A549 (cell line): ENCODE measurements at regions not wholly inside any gene's neighbourhood (a gene's known extent, or its start where the extent isn't known, plus 50 kb on each side); places are given as distances from the start of the nearest gene placed in this dataset.

Experiments used
- ATAC-seq, 2 experiments: fragments of 200-7000 bp in 1 of 2; fragments of >200 bp in 1 of 2; cut with Nextera tagmentation in 1 of 2; cut with Tn5 transposase in 1 of 2; 3 replicates each; pipeline versions ENCODE4 v1.8.0 to v1.9.1; 2018 to 2020; ENCODE audit warnings: mild to moderate bottlenecking in 1 of 2, moderate library complexity in 1 of 2
- CTCF ChIA-PET: fragments of 300-600 bp; sonication (Branson Sonifier 250); formaldehyde crosslinking; extraction: SDS; loops from one replicate; lab custom pipeline; 2021; ENCODE audit warnings: antibody characterized with exemption, inconsistent platforms; lab: Yijun Ruan, JAX
- POLR2A ChIA-PET: fragments of 350-600 bp; formaldehyde crosslinking; extraction: SDS; loops from one replicate; lab custom pipeline; 2021; ENCODE audit warnings: antibody characterized with exemption, inconsistent platforms; lab: Yijun Ruan, JAX
- DNase-seq, 2 experiments: peaks; one replicate each; pipeline versions ENCODE4 v3.0.0 to v3.0.0-alpha.2; 2011 to 2016; ENCODE audit warnings: low read depth in 1 of 2, low spot score in 1 of 2
- FAIRE-seq: peaks from 2 replicates; lab custom pipeline; 2011; peaks lifted over from hg19 to GRCh38; lab: Jason Lieb, UNC
- H3K27ac ChIP-seq, 2 experiments: fragments of >200 bp; sonication (Bioruptor Twin); formaldehyde crosslinking; 3 replicates each; pipeline ENCODE4 v1.5.1; 2016 to 2017
- H3K4me1 ChIP-seq: fragments of >200 bp; sonication (Bioruptor Twin); formaldehyde crosslinking; 3 replicates; pipeline ENCODE4 v1.6.1; 2016
- H3K4me2 ChIP-seq: fragments of >200 bp; sonication (Bioruptor Twin); formaldehyde crosslinking; 3 replicates; pipeline ENCODE4 v1.6.1; 2016
- H3K4me3 ChIP-seq: fragments of >200 bp; sonication (Bioruptor Twin); formaldehyde crosslinking; 3 replicates; pipeline ENCODE4 v1.5.1; 2016
- H3K9me3 ChIP-seq: fragments of >200 bp; sonication (Bioruptor Twin); formaldehyde crosslinking; 3 replicates; pipeline ENCODE4 v1.6.1; 2016
- BHLHE40 ChIP-seq: IDR thresholded peaks from 2 replicates; pipeline ENCODE4 v1.6.1; 2012; ENCODE audit warnings: low read depth, low read length, inconsistent platforms
- CBX2 ChIP-seq: fragments of 200-600 bp; sonication (generic); IDR thresholded peaks from 2 replicates; pipeline ENCODE4 v1.6.1; 2016; ENCODE audit warnings: low read depth, mild to moderate bottlenecking, borderline replicate concordance
- CEBPB ChIP-seq, 2 experiments: fragments of >200 bp in 1 of 2; sonication (Bioruptor Twin) in 1 of 2; formaldehyde crosslinking in 1 of 2; IDR thresholded peaks; 2 replicates each; pipeline ENCODE4 v1.6.1; 2012 to 2016
- CHD4 ChIP-seq: fragments of 200-600 bp; sonication (generic); IDR thresholded peaks from 2 replicates; pipeline ENCODE4 v1.6.1; 2016; ENCODE audit warnings: antibody characterized with exemption, mild to moderate bottlenecking, borderline replicate concordance
- EHF ChIP-seq: fragments of 250-450 bp; sonication (Bioruptor Pico); IDR thresholded peaks from 2 replicates; pipeline ENCODE4 v1.5.0; 2020; ENCODE audit warnings: mild to moderate bottlenecking
- EP300 ChIP-seq, 2 experiments: fragments of >200 bp; sonication (Bioruptor Twin); formaldehyde crosslinking; IDR thresholded peaks; 2 replicates in 1 of 2; 3 replicates in 1 of 2; pipeline ENCODE4 v1.6.1; 2016 to 2017
- ESRRA ChIP-seq: fragments of 150-350 bp; IDR thresholded peaks from 2 replicates; pipeline ENCODE4 v1.6.1; 2014; ENCODE audit warnings: mild to moderate bottlenecking, low read length, borderline replicate concordance
- HDAC2 ChIP-seq: fragments of 200-600 bp; sonication (generic); IDR thresholded peaks from 2 replicates; pipeline ENCODE4 v1.6.1; 2016
- HOXA7 ChIP-seq: fragments of 250-450 bp; sonication (Bioruptor Pico); IDR thresholded peaks from 2 replicates; pipeline ENCODE4 v1.5.0; 2020; ENCODE audit warnings: mild to moderate bottlenecking, moderate library complexity
- HOXB13 ChIP-seq: fragments of 250-450 bp; sonication (Bioruptor Pico); IDR thresholded peaks from 2 replicates; pipeline ENCODE4 v1.5.0; 2020; ENCODE audit warnings: low read depth, mild to moderate bottlenecking, moderate library complexity
- JUN ChIP-seq, 2 experiments: fragments of >200 bp; sonication (Bioruptor Twin); formaldehyde crosslinking; IDR thresholded peaks; 2 replicates in 1 of 2; 3 replicates in 1 of 2; pipeline ENCODE4 v1.6.1; 2016 to 2017
- JUNB ChIP-seq: fragments of >200 bp; sonication (Bioruptor Twin); formaldehyde crosslinking; IDR thresholded peaks from 2 replicates; pipeline ENCODE4 v1.6.1; 2016
- KDM1A ChIP-seq: fragments of 200-600 bp; sonication (generic); IDR thresholded peaks from 2 replicates; pipeline ENCODE4 v1.6.1; 2016; ENCODE audit warnings: low read depth, mild to moderate bottlenecking
- MAFK ChIP-seq: fragments of 450-650 bp; IDR thresholded peaks from 2 replicates; pipeline ENCODE4 v1.6.1; 2014; ENCODE audit not compliant: partially characterized antibody
- MYC ChIP-seq: IDR thresholded peaks from 2 replicates; pipeline ENCODE4 v1.6.1; 2012; ENCODE audit warnings: mild to moderate bottlenecking, inconsistent platforms, low read length, improper control_type of control experiment, borderline replicate concordance
- NPAS2 ChIP-seq: fragments of 250-450 bp; sonication (Bioruptor Pico); IDR thresholded peaks from 2 replicates; pipeline ENCODE4 v1.8.0; 2022; ENCODE audit warnings: mild to moderate bottlenecking, moderate library complexity, borderline replicate concordance
- POLR2A ChIP-seq: IDR thresholded peaks from 2 replicates; pipeline ENCODE4 v1.6.1; 2012; ENCODE audit warnings: mild to moderate bottlenecking, low read length
- RARB ChIP-seq: fragments of 250-450 bp; sonication (Bioruptor Pico); IDR thresholded peaks from 2 replicates; pipeline ENCODE4 v1.8.0; 2021; ENCODE audit warnings: mild to moderate bottlenecking, moderate library complexity
- RCOR1 ChIP-seq: fragments of 150-350 bp; IDR thresholded peaks from 2 replicates; pipeline ENCODE4 v1.6.1; 2014; ENCODE audit warnings: antibody characterized with exemption, low read length, low read depth
- RFX5 ChIP-seq: fragments of 450-650 bp; IDR thresholded peaks from 2 replicates; pipeline ENCODE4 v1.7.1; 2014; ENCODE audit warnings: antibody characterized with exemption, mild to moderate bottlenecking, moderate library complexity
- RNF2 ChIP-seq: fragments of 200-600 bp; sonication (generic); IDR thresholded peaks from 2 replicates; pipeline ENCODE4 v1.6.1; 2016; ENCODE audit warnings: low read depth, mild to moderate bottlenecking, antibody characterized with exemption, moderate library complexity, borderline replicate concordance
- SREBF2 ChIP-seq: fragments of 450-650 bp; IDR thresholded peaks from 2 replicates; pipeline ENCODE4 v1.6.1; 2014; ENCODE audit warnings: mild to moderate bottlenecking, moderate library complexity
- TFCP2L1 ChIP-seq: fragments of 250-450 bp; sonication (Bioruptor Pico); IDR thresholded peaks from 2 replicates; pipeline ENCODE4 v1.5.0; 2021; ENCODE audit warnings: mild to moderate bottlenecking
- ZC3H11A ChIP-seq: fragments of 450-650 bp; IDR thresholded peaks from 2 replicates; pipeline ENCODE4 v1.6.1; 2014; ENCODE audit warnings: antibody characterized with exemption, mild to moderate bottlenecking
- ZNF302 ChIP-seq: fragments of 250-450 bp; sonication (Bioruptor Pico); IDR thresholded peaks from 2 replicates; pipeline ENCODE4 v1.9.0; 2021; ENCODE audit warnings: inconsistent platforms, mild to moderate bottlenecking, moderate library complexity
- WGBS: methylation state at CpG from one replicate; pipeline ENCODE4 v1.1.6; 2017; ENCODE audit errors: missing lambda C conversion rate; 5-methylcytosine and 5-hydroxymethylcytosine counted together
- TF ChIP-seq, protein P1 (sequence below): IDR thresholded peaks from 2 replicates; pipeline ENCODE4 v1.6.1; 2012; ENCODE audit warnings: low read depth, borderline replicate concordance
- TF ChIP-seq, protein P2 (sequence below): fragments of >200 bp; sonication (Bioruptor Twin); formaldehyde crosslinking; IDR thresholded peaks from 3 replicates; pipeline ENCODE4 v1.6.1; 2016
- TF ChIP-seq, protein P3 (sequence below): fragments of 450-650 bp; IDR thresholded peaks from 2 replicates; pipeline ENCODE4 v1.6.1; 2014; ENCODE audit warnings: antibody characterized with exemption
- TF ChIP-seq, protein P4 (sequence below): IDR thresholded peaks from 2 replicates; pipeline ENCODE4 v1.6.1; 2012
- TF ChIP-seq, protein P5 (sequence below): IDR thresholded peaks from 2 replicates; pipeline ENCODE4 v1.6.1; 2012
- TF ChIP-seq, protein P6 (sequence below): fragments of 150-350 bp; IDR thresholded peaks from 2 replicates; pipeline ENCODE4 v1.6.1; 2014; ENCODE audit warnings: low read depth, mild to moderate bottlenecking, low read length
- TF ChIP-seq, protein P7 (sequence below): fragments of 200-600 bp; sonication (generic); IDR thresholded peaks from 2 replicates; pipeline ENCODE4 v1.6.1; 2016; ENCODE audit warnings: antibody characterized with exemption, mild to moderate bottlenecking, moderate library complexity

DNA sequence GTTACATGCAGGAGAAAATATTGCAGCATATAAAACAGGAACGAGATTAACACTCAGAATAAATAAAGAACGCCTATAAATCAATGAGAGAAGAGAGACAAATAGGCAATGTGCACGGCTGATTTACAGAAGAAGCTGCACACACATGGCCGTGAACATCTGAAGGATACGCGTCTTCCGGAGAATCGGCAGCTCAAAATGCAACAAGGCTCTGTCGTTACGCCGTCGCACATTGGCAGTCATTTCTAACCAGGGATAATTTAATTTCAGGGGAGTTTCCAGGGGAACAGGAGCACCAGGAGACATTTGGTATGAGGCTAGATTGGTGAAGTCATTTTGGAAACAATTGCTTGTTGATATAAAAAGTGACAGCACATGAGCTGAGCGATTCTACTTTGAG is 745.2 kb downstream of the BRD1 start:
- ATAC-seq (no peak), DNase-seq (no peak), FAIRE-seq (no peak)
- CTCF ChIA-PET: no interaction called here
- 79% methylated on average over 13 of the region's 13 CpGs for WGBS
- Histone ChIP-seq H3K9me3 (no peaks in the 10 kb centered on the region), H3K4me1 (0 out of 3 replicates have a peak, but pooled peaks cover 3% of the 10 kb centered on the region), H3K27ac (no peak overlapping the region), H3K4me2 (no peak overlapping the region), H3K4me3 (no peak overlapping the region)
- no peak for TF ChIP-seq POLR2A
- TF ChIP-seq, protein P1, sequence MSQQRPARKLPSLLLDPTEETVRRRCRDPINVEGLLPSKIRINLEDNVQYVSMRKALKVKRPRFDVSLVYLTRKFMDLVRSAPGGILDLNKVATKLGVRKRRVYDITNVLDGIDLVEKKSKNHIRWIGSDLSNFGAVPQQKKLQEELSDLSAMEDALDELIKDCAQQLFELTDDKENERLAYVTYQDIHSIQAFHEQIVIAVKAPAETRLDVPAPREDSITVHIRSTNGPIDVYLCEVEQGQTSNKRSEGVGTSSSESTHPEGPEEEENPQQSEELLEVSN: no peak
- TF ChIP-seq ZNF302: no peak
- TF ChIP-seq, protein P2, sequence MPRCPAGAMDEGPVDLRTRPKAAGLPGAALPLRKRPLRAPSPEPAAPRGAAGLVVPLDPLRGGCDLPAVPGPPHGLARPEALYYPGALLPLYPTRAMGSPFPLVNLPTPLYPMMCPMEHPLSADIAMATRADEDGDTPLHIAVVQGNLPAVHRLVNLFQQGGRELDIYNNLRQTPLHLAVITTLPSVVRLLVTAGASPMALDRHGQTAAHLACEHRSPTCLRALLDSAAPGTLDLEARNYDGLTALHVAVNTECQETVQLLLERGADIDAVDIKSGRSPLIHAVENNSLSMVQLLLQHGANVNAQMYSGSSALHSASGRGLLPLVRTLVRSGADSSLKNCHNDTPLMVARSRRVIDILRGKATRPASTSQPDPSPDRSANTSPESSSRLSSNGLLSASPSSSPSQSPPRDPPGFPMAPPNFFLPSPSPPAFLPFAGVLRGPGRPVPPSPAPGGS: no peak
- TF ChIP-seq, protein P3, sequence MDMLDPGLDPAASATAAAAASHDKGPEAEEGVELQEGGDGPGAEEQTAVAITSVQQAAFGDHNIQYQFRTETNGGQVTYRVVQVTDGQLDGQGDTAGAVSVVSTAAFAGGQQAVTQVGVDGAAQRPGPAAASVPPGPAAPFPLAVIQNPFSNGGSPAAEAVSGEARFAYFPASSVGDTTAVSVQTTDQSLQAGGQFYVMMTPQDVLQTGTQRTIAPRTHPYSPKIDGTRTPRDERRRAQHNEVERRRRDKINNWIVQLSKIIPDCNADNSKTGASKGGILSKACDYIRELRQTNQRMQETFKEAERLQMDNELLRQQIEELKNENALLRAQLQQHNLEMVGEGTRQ: no peak
- no peak for TF ChIP-seq SREBF2
- TF ChIP-seq CEBPB (IDR thresholded peaks at IDR 0.05): no peak
- no peak for TF ChIP-seq EHF (CRISPR knock-in tag)
- no peak for TF ChIP-seq BHLHE40
- TF ChIP-seq MAFK: no peak
- no peak for TF ChIP-seq ESRRA
- TF ChIP-seq TFCP2L1 (CRISPR knock-in tag): no peak
- no peak for TF ChIP-seq JUNB
- no peak for TF ChIP-seq ZC3H11A
- TF ChIP-seq RCOR1: no peak
- TF ChIP-seq, protein P4, sequence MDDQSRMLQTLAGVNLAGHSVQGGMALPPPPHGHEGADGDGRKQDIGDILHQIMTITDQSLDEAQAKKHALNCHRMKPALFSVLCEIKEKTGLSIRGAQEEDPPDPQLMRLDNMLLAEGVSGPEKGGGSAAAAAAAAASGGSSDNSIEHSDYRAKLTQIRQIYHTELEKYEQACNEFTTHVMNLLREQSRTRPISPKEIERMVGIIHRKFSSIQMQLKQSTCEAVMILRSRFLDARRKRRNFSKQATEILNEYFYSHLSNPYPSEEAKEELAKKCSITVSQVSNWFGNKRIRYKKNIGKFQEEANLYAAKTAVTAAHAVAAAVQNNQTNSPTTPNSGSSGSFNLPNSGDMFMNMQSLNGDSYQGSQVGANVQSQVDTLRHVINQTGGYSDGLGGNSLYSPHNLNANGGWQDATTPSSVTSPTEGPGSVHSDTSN: no peak
- TF ChIP-seq JUN (IDR thresholded peaks at IDR 0.05): no peak
- TF ChIP-seq, protein P5, sequence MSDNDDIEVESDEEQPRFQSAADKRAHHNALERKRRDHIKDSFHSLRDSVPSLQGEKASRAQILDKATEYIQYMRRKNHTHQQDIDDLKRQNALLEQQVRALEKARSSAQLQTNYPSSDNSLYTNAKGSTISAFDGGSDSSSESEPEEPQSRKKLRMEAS: no peak
- POLR2A ChIA-PET: no interaction called here

DNA sequence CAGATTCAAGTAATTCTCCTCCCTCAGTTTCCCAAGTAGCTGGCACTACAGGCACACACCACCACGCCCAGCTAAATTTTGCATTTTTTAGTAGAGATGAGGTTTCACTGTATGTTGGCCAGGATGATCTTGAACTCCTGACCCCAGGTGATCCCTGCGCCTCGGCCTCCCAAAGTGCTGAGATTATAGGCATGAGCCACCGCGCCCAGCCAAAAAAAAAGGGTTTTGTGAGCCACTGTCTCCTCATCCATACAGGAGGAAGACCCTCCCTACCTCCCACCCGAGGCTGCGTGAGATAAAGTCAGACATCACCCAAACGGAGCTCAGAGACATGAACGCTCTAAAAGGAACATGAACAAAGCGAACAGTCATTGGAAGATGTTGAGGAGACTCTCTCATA is 745.7 kb downstream of the BRD1 start:
- no peak overlapping the region for H3K4me3 ChIP-seq
- H3K27ac ChIP-seq: no peak overlapping the region
- H3K4me1 ChIP-seq: 0 out of 3 replicates have a peak, but pooled peaks cover 3% of the 10 kb centered on the region
- no peak for ATAC-seq
- DNase-seq: no peak
- H3K4me2 ChIP-seq: no peak overlapping the region
- FAIRE-seq: no peak
- ChIA-PET CTCF (no interaction called here), POLR2A (no interaction called here)
- no peaks in the 10 kb centered on the region for H3K9me3 ChIP-seq
- WGBS: 73% methylated on average over 4 of the region's 10 CpGs
- no peak for TF ChIP-seq HDAC2
- no peak for TF ChIP-seq HOXB13 (CRISPR knock-in tag)
- no peak for TF ChIP-seq CEBPB (IDR thresholded peaks at IDR 0.05)
- no peak for TF ChIP-seq NPAS2 (CRISPR knock-in tag)
- TF ChIP-seq RFX5: no peak
- TF ChIP-seq EP300 (IDR thresholded peaks at IDR 0.05): no peak
- no peak for TF ChIP-seq CBX2
- TF ChIP-seq HOXA7: no peak
- TF ChIP-seq CHD4: no peak
- TF ChIP-seq, protein P6, sequence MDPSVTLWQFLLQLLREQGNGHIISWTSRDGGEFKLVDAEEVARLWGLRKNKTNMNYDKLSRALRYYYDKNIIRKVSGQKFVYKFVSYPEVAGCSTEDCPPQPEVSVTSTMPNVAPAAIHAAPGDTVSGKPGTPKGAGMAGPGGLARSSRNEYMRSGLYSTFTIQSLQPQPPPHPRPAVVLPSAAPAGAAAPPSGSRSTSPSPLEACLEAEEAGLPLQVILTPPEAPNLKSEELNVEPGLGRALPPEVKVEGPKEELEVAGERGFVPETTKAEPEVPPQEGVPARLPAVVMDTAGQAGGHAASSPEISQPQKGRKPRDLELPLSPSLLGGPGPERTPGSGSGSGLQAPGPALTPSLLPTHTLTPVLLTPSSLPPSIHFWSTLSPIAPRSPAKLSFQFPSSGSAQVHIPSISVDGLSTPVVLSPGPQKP: no peak
- TF ChIP-seq RCOR1: no peak
- TF ChIP-seq, protein P7, sequence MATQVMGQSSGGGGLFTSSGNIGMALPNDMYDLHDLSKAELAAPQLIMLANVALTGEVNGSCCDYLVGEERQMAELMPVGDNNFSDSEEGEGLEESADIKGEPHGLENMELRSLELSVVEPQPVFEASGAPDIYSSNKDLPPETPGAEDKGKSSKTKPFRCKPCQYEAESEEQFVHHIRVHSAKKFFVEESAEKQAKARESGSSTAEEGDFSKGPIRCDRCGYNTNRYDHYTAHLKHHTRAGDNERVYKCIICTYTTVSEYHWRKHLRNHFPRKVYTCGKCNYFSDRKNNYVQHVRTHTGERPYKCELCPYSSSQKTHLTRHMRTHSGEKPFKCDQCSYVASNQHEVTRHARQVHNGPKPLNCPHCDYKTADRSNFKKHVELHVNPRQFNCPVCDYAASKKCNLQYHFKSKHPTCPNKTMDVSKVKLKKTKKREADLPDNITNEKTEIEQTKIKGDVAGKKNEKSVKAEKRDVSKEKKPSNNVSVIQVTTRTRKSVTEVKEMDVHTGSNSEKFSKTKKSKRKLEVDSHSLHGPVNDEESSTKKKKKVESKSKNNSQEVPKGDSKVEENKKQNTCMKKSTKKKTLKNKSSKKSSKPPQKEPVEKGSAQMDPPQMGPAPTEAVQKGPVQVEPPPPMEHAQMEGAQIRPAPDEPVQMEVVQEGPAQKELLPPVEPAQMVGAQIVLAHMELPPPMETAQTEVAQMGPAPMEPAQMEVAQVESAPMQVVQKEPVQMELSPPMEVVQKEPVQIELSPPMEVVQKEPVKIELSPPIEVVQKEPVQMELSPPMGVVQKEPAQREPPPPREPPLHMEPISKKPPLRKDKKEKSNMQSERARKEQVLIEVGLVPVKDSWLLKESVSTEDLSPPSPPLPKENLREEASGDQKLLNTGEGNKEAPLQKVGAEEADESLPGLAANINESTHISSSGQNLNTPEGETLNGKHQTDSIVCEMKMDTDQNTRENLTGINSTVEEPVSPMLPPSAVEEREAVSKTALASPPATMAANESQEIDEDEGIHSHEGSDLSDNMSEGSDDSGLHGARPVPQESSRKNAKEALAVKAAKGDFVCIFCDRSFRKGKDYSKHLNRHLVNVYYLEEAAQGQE: no peak
- TF ChIP-seq KDM1A: no peak
- no peak for TF ChIP-seq ZNF302
- TF ChIP-seq RNF2: no peak
- TF ChIP-seq MYC: no peak
- TF ChIP-seq RARB: no peak
- TF ChIP-seq, protein P1: no peak
